Heart right ventricle (tissue), 16 donors: ENCODE measurements at regions not wholly inside any gene's neighbourhood (a gene's known extent, or its start where the extent isn't known, plus 50 kb on each side); places are given as distances from the start of the nearest gene placed in this dataset.
A peak's percentile ranks its signal among the peaks of the same experiment; 100 is the strongest.

ENCODE experiments used
- ATAC-seq, 8 donors: fragments of 200-7000 bp; cut with Tn5 transposase; one replicate each; pipeline ENCODE4 v1.9.1; 2020; ENCODE audit warnings: mild to moderate bottlenecking in 8 of 8, moderate library complexity in 8 of 8, moderate number of reproducible peaks in 1 of 8
- DNase-seq, 2 donors: peaks; one replicate each; pipeline ENCODE4 v3.0.0-alpha.2; 2020
- H3K27ac ChIP-seq, 10 donors: fragments of 200-600 bp; sonication (generic) in 2 of 10; one replicate each; pipeline versions ENCODE4 v1.5.0 to v1.8.0; 2020 to 2022; ENCODE audit warnings: mild to moderate bottlenecking in 3 of 10
- H3K27me3 ChIP-seq, 7 donors: fragments of 200-600 bp; one replicate each; pipeline ENCODE4 v1.8.0; 2021 to 2022; ENCODE audit warnings: mild to moderate bottlenecking in 2 of 7
- H3K36me3 ChIP-seq, 9 donors: fragments of 200-600 bp; sonication (generic) in 1 of 9; one replicate each; pipeline versions ENCODE4 v1.5.0 to v1.8.0; 2020 to 2022; ENCODE audit warnings: mild to moderate bottlenecking in 2 of 9
- H3K4me1 ChIP-seq, 9 donors: fragments of 200-600 bp; sonication (generic) in 1 of 9; one replicate each; pipeline versions ENCODE4 v1.5.0 to v1.8.0; 2020 to 2022; ENCODE audit warnings: mild to moderate bottlenecking in 4 of 9
- H3K4me3 ChIP-seq, 10 donors: fragments of 200-600 bp; sonication (generic) in 2 of 10; one replicate each; pipeline versions ENCODE4 v1.5.0 to v1.8.0; 2020 to 2022; ENCODE audit warnings: mild to moderate bottlenecking in 7 of 10, moderate library complexity in 2 of 10
- H3K9me3 ChIP-seq, 11 donors: fragments of 200-600 bp in 10 of 11; sonication (generic) in 2 of 11; one replicate each; pipeline versions ENCODE4 v1.5.0 to v1.8.0; 2013 to 2022; ENCODE audit warnings: mild to moderate bottlenecking in 2 of 11, control low read depth in 1 of 11, moderate library complexity in 1 of 11
- CTCF ChIP-seq, 9 donors: fragments of 200-600 bp; sonication (generic) in 2 of 9; IDR thresholded peaks; one replicate each; pipeline versions ENCODE4 v1.5.0 to v1.8.0; 2021 to 2022; ENCODE audit warnings: antibody characterized with exemption in 9 of 9, mild to moderate bottlenecking in 5 of 9, moderate library complexity in 1 of 9
- WGBS, 2 donors: extraction: QIAGEN DNeasy Blood & Tissue Kit; methylation state at CpG; one replicate each; pipeline ENCODE4 v1.1.7; 2013; ENCODE audit warnings: inconsistent platforms in 1 of 2; 5-methylcytosine and 5-hydroxymethylcytosine counted together
- intact Hi-C, 10 donors: fragments of 100-400 bp; cut with DNase I; formaldehyde crosslinking; loops; one replicate each; pipeline versions ENCODE4 v1.11.1 to v1.14.2; 2022
- donor health status: Arrhythmogenic right ventricular cardiomyopathy.
- donor health status: ischemic (EF 13 %, LVEDD 7.1; RV severe dilation, severe dysfunction).
- donor health status: healthy with polysubstance abuse.
- donor health status: DM: no; HTN: yes; CAD: no.
- donor health status: DM: no; HTN: no; CAD: no.
- donor health status: ischemic (EF 25% LVEDD 6.9; RV normal size, moderate dysfunction).
- donor health status: ischemic (EF 25% LVEDD 5.7; RV mildly dilated, moderate dysfunction).
- donor health status: healthy.
- donor health status: DM: yes; HTN: yes; CAD: no.
- donor health status: Ischemic cardiomyopathy.
- donor health status: ischemic (EF 35%, LVEDD 5.7; RV mildly dilated, moderate dysfunction).
- donor health status: nonischemic (EF 11% LVEDD 7.7; RV severe dilation, severe dysfunction).
- donor health status: DM: yes; HTN: yes; CAD: no.
- donor health status: PGD.
- donor health status: ischemic (EF 29% LVEDD 5.4; RV normal size, mild dysfunction).
- donor health status: nonischemic (EF 23%, LVEDD 6.1; RV moderate dilation, normal function).

GRCh38 chr18:4806331-4806730, 351.2 kb upstream of the DLGAP1 start:
- no peaks in the 10 kb centered on the region for H3K27me3 ChIP-seq
- H3K4me1 ChIP-seq = no peaks in the 10 kb centered on the region
- no peaks in the 10 kb centered on the region for H3K36me3 ChIP-seq
- no peak overlapping the region for H3K4me3 ChIP-seq
- DNase-seq (no peak), ATAC-seq (peak in 1 of 8 donors; percentile 55)
- no peak overlapping the region for H3K27ac ChIP-seq
- peaks cover 0 to 36% (median 0%) of the 10 kb centered on the region in 11 donors for H3K9me3 ChIP-seq
- no peak for TF ChIP-seq CTCF (IDR thresholded peaks at IDR 0.05)
- 62 to 63% methylated on average over 1 of the region's 1 CpG for WGBS, 2 donors
- intact Hi-C loops = no loop called here

GRCh38 chr18:4802296-4802695, 347.2 kb upstream of the DLGAP1 start:
- intact Hi-C loops = no loop called here
- Histone ChIP-seq H3K4me1 (no peaks in the 10 kb centered on the region), H3K4me3 (no peak overlapping the region), H3K9me3 (peaks cover 0 to 53% (median 3%) of the 10 kb centered on the region in 11 donors), H3K27me3 (no peaks in the 10 kb centered on the region), H3K36me3 (no peaks in the 10 kb centered on the region), H3K27ac (no peak overlapping the region)
- DNase-seq = no peak
- no peak for ATAC-seq
- WGBS, 2 donors = 68 to 74% methylated on average over 2 of the region's 2 CpGs
- TF ChIP-seq CTCF (IDR thresholded peaks at IDR 0.05) = no peak

- no peak for TF ChIP-seq CTCF (IDR thresholded peaks at IDR 0.05)
- no peaks in the 10 kb centered on the region for H3K36me3 ChIP-seq
- peaks cover 0 to 43% (median 3%) of the 10 kb centered on the region in 11 donors for H3K9me3 ChIP-seq
- H3K4me3 ChIP-seq = no peak overlapping the region
- ATAC-seq = no peak
- H3K4me1 ChIP-seq = no peaks in the 10 kb centered on the region
- DNase-seq = no peak
- WGBS, 2 donors = 90 to 92% methylated on average over 2 of the region's 2 CpGs
- no peaks in the 10 kb centered on the region for H3K27me3 ChIP-seq
- H3K27ac ChIP-seq = no peak overlapping the region
- intact Hi-C loops = no loop called here
These were observed 346.0 kb upstream of the DLGAP1 start for GRCh38 chr18:4801151-4801550.

GRCh38 chr18:4797002-4797685, 342.0 kb upstream of the DLGAP1 start:
- 54 to 58% methylated on average over 3 of the region's 3 CpGs for WGBS, 2 donors
- intact Hi-C loops = loop anchor here in 1 of 10 donors (10.0 kb wide), 1 partner anchor 62 kb away; no protein-coding TSS in a partner anchor
- H3K4me1 ChIP-seq = no peaks in the 10 kb centered on the region
- TF ChIP-seq CTCF (IDR thresholded peaks at IDR 0.05) = no peak
- H3K36me3 ChIP-seq = no peaks in the 10 kb centered on the region
- no peaks in the 10 kb centered on the region for H3K27me3 ChIP-seq
- H3K9me3 ChIP-seq = peaks cover 0 to 37% (median 6%) of the 10 kb centered on the region in 11 donors
- no peak for DNase-seq
- no peak for ATAC-seq
- H3K27ac ChIP-seq = no peak overlapping the region
- H3K4me3 ChIP-seq = no peak overlapping the region
